ENCODE measurements at regions not wholly inside any gene's neighbourhood (a gene's known extent, or its start where the extent isn't known, plus 50 kb on each side); places are given as distances from the start of the nearest gene placed in this dataset.

GRCh38 chr9:13943176-13943575 lies 370.8 kb downstream of the NFIB start:
- no peak for DNase-seq
- Histone ChIP-seq H3K27ac (ENCODE audit: low read length, poor library complexity, severe bottlenecking) (no peak overlapping the region), H3K4me1 (ENCODE audit: control insufficient read depth, insufficient read depth, low read depth, low read length) (no peaks in the 10 kb centered on the region), H3K4ac (ENCODE audit: low read depth in 1 of 2, low read length in 2 of 2) (no peak overlapping the region), H2AFZ (ENCODE audit: low read depth, low read length) (no peak overlapping the region), H4K8ac (ENCODE audit: low read length) (no peak overlapping the region), H4K91ac (ENCODE audit: low read length) (no peak overlapping the region), H3K9ac (ENCODE audit: low read length) (no peak overlapping the region), H2BK15ac (ENCODE audit: low read depth, poor library complexity, severe bottlenecking) (no peak overlapping the region), H3K36me3 (ENCODE audit: control insufficient read depth in 1 of 2, insufficient read depth in 2 of 2, low read depth in 1 of 2, low read length in 2 of 2) (no peaks in the 10 kb centered on the region), H2AK5ac (ENCODE audit: low read length, severe bottlenecking) (no peak overlapping the region), H3K14ac (ENCODE audit: low read length in 2 of 2) (no peak overlapping the region), H3K23ac (ENCODE audit: low read length in 2 of 2) (no peak overlapping the region), H3K9me3 (ENCODE audit: control insufficient read depth, low read length) (no peaks in the 10 kb centered on the region), H3K4me3 (ENCODE audit: insufficient read depth in 1 of 2, low read depth in 1 of 2, low read length in 2 of 2) (no peak overlapping the region), H3K27me3 (ENCODE audit: control insufficient read depth in 1 of 2, insufficient read depth in 1 of 2, low read length in 2 of 2) (no peaks in the 10 kb centered on the region), H2BK12ac (ENCODE audit: low read length in 2 of 2) (no peak overlapping the region), H3K79me1 (replicated peaks; ENCODE audit: low read length, poor library complexity, severe bottlenecking) (no peaks in the 10 kb centered on the region), H3K18ac (ENCODE audit: low read depth in 1 of 2, low read length in 2 of 2) (no peak overlapping the region), H3K4me2 (ENCODE audit: low read length, poor library complexity, severe bottlenecking) (no peak overlapping the region), H2BK5ac (ENCODE audit: low read depth, low read length, poor library complexity, severe bottlenecking) (no peak overlapping the region), H2BK120ac (ENCODE audit: low read depth, low read length) (no peak overlapping the region)

- DNase-seq, result peak; percentile 87
Observed at GRCh38 chr9:13942695-13943094, 371.2 kb downstream of the NFIB start.

GRCh38 chr9:13942201-13942600 lies 371.7 kb downstream of the NFIB start:
- no peak overlapping the region for H3K27ac ChIP-seq (ENCODE audit: low read length, poor library complexity, severe bottlenecking)
- H3K9me3 ChIP-seq (ENCODE audit: control insufficient read depth, low read length), result no peaks in the 10 kb centered on the region
- no peak overlapping the region for H3K4ac ChIP-seq (ENCODE audit: low read depth in 1 of 2, low read length in 2 of 2)
- WGBS, result 97% methylated on average over 6 of the region's 6 CpGs
- H3K79me1 ChIP-seq (replicated peaks; ENCODE audit: low read length, poor library complexity, severe bottlenecking), result no peaks in the 10 kb centered on the region
- no peaks in the 10 kb centered on the region for H3K36me3 ChIP-seq (ENCODE audit: control insufficient read depth in 1 of 2, insufficient read depth in 2 of 2, low read depth in 1 of 2, low read length in 2 of 2)
- H4K91ac ChIP-seq (ENCODE audit: low read length), result no peak overlapping the region
- H2BK15ac ChIP-seq (ENCODE audit: low read depth, poor library complexity, severe bottlenecking), result peak overlapping the region; percentile 57
- no peak overlapping the region for H3K14ac ChIP-seq (ENCODE audit: low read length in 2 of 2)
- H2BK12ac ChIP-seq (ENCODE audit: low read length in 2 of 2), result no peak overlapping the region
- no peak overlapping the region for H2BK5ac ChIP-seq (ENCODE audit: low read depth, low read length, poor library complexity, severe bottlenecking)
- DNase-seq, result no peak
- H3K27me3 ChIP-seq (ENCODE audit: control insufficient read depth in 1 of 2, insufficient read depth in 1 of 2, low read length in 2 of 2), result no peaks in the 10 kb centered on the region
- H3K4me1 ChIP-seq (ENCODE audit: control insufficient read depth, insufficient read depth, low read depth, low read length), result no peaks in the 10 kb centered on the region
- H3K4me2 ChIP-seq (ENCODE audit: low read length, poor library complexity, severe bottlenecking), result no peak overlapping the region
- no peak overlapping the region for H2BK120ac ChIP-seq (ENCODE audit: low read depth, low read length)
- H3K18ac ChIP-seq (ENCODE audit: low read depth in 1 of 2, low read length in 2 of 2), result no peak overlapping the region
- H3K23ac ChIP-seq (ENCODE audit: low read length in 2 of 2), result no peak overlapping the region
- H4K8ac ChIP-seq (ENCODE audit: low read length), result no peak overlapping the region
- no peak overlapping the region for H2AK5ac ChIP-seq (ENCODE audit: low read length, severe bottlenecking)
- peak overlapping the region; percentile 53 for H3K9ac ChIP-seq (ENCODE audit: low read length)
- H2AFZ ChIP-seq (ENCODE audit: low read depth, low read length), result no peak overlapping the region
- peak overlapping the region in 1 of 2 experiments; percentile 17 for H3K4me3 ChIP-seq (ENCODE audit: insufficient read depth in 1 of 2, low read depth in 1 of 2, low read length in 2 of 2)

More at GRCh38 chr9:13942695-13943094, 371.2 kb downstream of the NFIB start:
- Histone ChIP-seq H3K18ac (ENCODE audit: low read depth in 1 of 2, low read length in 2 of 2) (no peak overlapping the region), H3K27me3 (ENCODE audit: control insufficient read depth in 1 of 2, insufficient read depth in 1 of 2, low read length in 2 of 2) (no peaks in the 10 kb centered on the region), H3K4me3 (ENCODE audit: insufficient read depth in 1 of 2, low read depth in 1 of 2, low read length in 2 of 2) (no peak overlapping the region), H3K23ac (ENCODE audit: low read length in 2 of 2) (no peak overlapping the region), H2AFZ (ENCODE audit: low read depth, low read length) (no peak overlapping the region), H3K4me1 (ENCODE audit: control insufficient read depth, insufficient read depth, low read depth, low read length) (no peaks in the 10 kb centered on the region), H2AK5ac (ENCODE audit: low read length, severe bottlenecking) (no peak overlapping the region), H3K36me3 (ENCODE audit: control insufficient read depth in 1 of 2, insufficient read depth in 2 of 2, low read depth in 1 of 2, low read length in 2 of 2) (no peaks in the 10 kb centered on the region), H3K9me3 (ENCODE audit: control insufficient read depth, low read length) (no peaks in the 10 kb centered on the region), H3K4ac (ENCODE audit: low read depth in 1 of 2, low read length in 2 of 2) (no peak overlapping the region), H3K27ac (ENCODE audit: low read length, poor library complexity, severe bottlenecking) (peak overlapping the region; percentile 10), H2BK120ac (ENCODE audit: low read depth, low read length) (no peak overlapping the region), H3K14ac (ENCODE audit: low read length in 2 of 2) (no peak overlapping the region), H2BK12ac (ENCODE audit: low read length in 2 of 2) (no peak overlapping the region), H3K4me2 (ENCODE audit: low read length, poor library complexity, severe bottlenecking) (no peak overlapping the region), H2BK15ac (ENCODE audit: low read depth, poor library complexity, severe bottlenecking) (no peak overlapping the region), H2BK5ac (ENCODE audit: low read depth, low read length, poor library complexity, severe bottlenecking) (no peak overlapping the region), H3K79me1 (replicated peaks; ENCODE audit: low read length, poor library complexity, severe bottlenecking) (no peaks in the 10 kb centered on the region), H3K9ac (ENCODE audit: low read length) (peak overlapping the region; percentile 53), H4K8ac (ENCODE audit: low read length) (no peak overlapping the region), H4K91ac (ENCODE audit: low read length) (no peak overlapping the region)
- 28% methylated on average over 4 of the region's 4 CpGs for WGBS

GRCh38 chr9:13941714-13942113 lies 372.2 kb downstream of the NFIB start:
- 97% methylated on average over 6 of the region's 7 CpGs for WGBS
- Histone ChIP-seq H3K4me2 (ENCODE audit: low read length, poor library complexity, severe bottlenecking) (no peak overlapping the region), H3K9me3 (ENCODE audit: control insufficient read depth, low read length) (no peaks in the 10 kb centered on the region)

More at GRCh38 chr9:13941714-13942113, 372.2 kb downstream of the NFIB start:
- no peak overlapping the region for H2BK120ac ChIP-seq (ENCODE audit: low read depth, low read length)
- H3K18ac ChIP-seq (ENCODE audit: low read depth in 1 of 2, low read length in 2 of 2), result no peak overlapping the region
- H2BK15ac ChIP-seq (ENCODE audit: low read depth, poor library complexity, severe bottlenecking), result no peak overlapping the region
- H3K36me3 ChIP-seq (ENCODE audit: control insufficient read depth in 1 of 2, insufficient read depth in 2 of 2, low read depth in 1 of 2, low read length in 2 of 2), result no peaks in the 10 kb centered on the region
- no peak overlapping the region for H2BK12ac ChIP-seq (ENCODE audit: low read length in 2 of 2)
- no peak overlapping the region for H3K27ac ChIP-seq (ENCODE audit: low read length, poor library complexity, severe bottlenecking)
- peak overlapping the region; percentile 91 for H2AK5ac ChIP-seq (ENCODE audit: low read length, severe bottlenecking)
- no peak overlapping the region for H3K23ac ChIP-seq (ENCODE audit: low read length in 2 of 2)
- no peak overlapping the region for H4K91ac ChIP-seq (ENCODE audit: low read length)
- H3K79me1 ChIP-seq (replicated peaks; ENCODE audit: low read length, poor library complexity, severe bottlenecking), result no peaks in the 10 kb centered on the region
- peak overlapping the region in 1 of 2 experiments; percentile 17 for H3K4me3 ChIP-seq (ENCODE audit: insufficient read depth in 1 of 2, low read depth in 1 of 2, low read length in 2 of 2)
- H3K9ac ChIP-seq (ENCODE audit: low read length), result peak overlapping the region; percentile 53
- no peak overlapping the region for H3K4ac ChIP-seq (ENCODE audit: low read depth in 1 of 2, low read length in 2 of 2)
- H2BK5ac ChIP-seq (ENCODE audit: low read depth, low read length, poor library complexity, severe bottlenecking), result no peak overlapping the region
- H3K4me1 ChIP-seq (ENCODE audit: control insufficient read depth, insufficient read depth, low read depth, low read length), result no peaks in the 10 kb centered on the region
- H4K8ac ChIP-seq (ENCODE audit: low read length), result no peak overlapping the region
- H3K14ac ChIP-seq (ENCODE audit: low read length in 2 of 2), result no peak overlapping the region
- no peak overlapping the region for H2AFZ ChIP-seq (ENCODE audit: low read depth, low read length)
- H3K27me3 ChIP-seq (ENCODE audit: control insufficient read depth in 1 of 2, insufficient read depth in 1 of 2, low read length in 2 of 2), result no peaks in the 10 kb centered on the region
- no peak for DNase-seq
